HG03103 (cell line): ENCODE measurements at regions not wholly inside any gene's neighbourhood (a gene's known extent, or its start where the extent isn't known, plus 50 kb on each side); places are given as distances from the start of the nearest gene placed in this dataset.

Source experiments
- ATAC-seq: cut with Tn5 transposase; IDR thresholded peaks from one replicate; pipeline ENCODE4 v1.9.1; 2021; ENCODE audit warnings: low read depth; ENCODE audit not compliant: unreplicated experiment

DNA sequence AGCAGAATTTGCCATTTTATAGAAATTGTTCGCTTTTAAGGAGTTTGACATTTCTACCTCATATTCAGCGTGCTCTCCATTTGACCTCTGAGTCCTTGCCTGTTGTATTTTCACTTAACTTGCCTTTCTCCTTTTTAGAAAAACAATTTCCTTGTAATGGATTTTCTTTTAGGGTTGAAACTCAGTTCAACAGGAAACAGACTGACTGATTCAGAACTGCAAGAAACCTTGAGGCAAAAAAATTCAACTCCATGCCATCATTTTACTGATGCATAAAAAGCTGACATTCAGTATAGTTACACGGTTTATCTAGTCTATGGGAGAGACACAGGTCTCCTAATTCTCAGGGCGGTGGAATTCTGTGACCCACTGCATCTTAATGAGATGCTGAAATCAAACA is 59.8 kb downstream of the MRPS30 start:
- ATAC-seq: no peak

- ATAC-seq: no peak
Measured at GRCh38 chr5:44869928-44870327, 61.2 kb downstream of the MRPS30 start.

GRCh38 chr5:44870430-44870829 is 61.7 kb downstream of the MRPS30 start:
- no peak for ATAC-seq

DNA sequence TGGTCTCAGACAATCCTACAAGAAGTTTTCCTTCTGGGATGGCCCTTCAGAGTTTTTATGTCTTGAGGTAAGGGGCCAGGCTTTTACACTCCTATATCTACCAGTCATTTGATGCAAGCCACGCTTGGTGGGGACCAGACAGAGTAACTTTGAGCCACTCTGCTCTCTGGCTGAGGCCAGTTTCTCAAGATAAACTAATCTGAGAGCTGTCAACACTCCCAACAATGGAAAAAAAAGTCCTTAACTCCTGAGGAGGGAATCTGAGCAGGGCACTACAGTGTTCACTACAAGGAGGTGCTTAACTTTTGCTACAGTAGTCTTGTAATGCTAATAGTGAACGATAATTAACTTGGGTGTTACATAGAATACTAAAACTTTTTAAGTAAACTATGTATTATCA is 62.7 kb downstream of the MRPS30 start:
- no peak for ATAC-seq

DNA sequence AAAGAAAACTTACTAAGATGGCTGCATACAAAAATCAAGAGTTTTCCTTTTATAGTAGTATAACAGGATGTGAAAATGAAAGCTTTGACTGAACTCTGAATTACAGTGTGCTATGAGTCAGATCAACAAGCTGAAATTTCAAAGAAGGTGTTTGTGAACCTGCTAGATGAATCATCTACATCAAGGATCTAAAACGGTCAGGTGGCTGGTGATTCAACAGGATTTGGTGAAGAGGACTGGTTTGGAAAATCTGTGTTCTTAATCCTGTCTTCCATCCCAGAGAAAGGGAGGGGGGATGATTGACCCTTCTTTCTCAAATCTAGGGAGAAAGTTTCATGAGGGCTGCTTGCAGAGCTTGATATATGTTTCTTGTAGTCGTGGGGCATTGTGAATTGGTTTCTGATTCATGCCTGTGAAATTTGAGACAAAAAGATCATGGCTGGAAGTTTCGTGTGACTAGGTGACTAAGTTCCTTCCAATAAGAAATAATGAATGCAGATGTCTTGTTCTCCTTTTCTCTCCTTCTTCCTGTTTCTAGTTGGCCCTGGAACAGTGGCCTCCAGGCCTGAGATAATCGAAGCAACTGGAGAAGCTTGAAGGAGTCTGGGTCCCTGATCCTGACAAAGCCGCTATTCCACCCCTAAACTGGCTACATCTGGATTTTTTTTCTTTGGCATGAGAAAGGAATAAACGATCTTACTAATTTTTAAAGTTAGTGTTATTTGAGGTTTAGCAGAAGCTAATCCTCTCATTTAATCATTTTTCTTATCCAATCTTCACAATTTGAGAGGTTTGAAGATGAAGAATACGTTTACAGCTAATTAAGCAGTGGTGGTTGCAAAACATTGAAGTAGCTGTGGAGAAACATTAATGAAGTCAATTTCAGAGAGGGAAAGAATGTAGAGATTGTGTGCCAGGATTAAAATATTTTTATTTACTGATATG is 67.2 kb downstream of the MRPS30 start:
- ATAC-seq: peak; percentile 99

- no peak for ATAC-seq
Measured at GRCh38 chr5:44881266-44881665, 72.5 kb downstream of the MRPS30 start.

DNA sequence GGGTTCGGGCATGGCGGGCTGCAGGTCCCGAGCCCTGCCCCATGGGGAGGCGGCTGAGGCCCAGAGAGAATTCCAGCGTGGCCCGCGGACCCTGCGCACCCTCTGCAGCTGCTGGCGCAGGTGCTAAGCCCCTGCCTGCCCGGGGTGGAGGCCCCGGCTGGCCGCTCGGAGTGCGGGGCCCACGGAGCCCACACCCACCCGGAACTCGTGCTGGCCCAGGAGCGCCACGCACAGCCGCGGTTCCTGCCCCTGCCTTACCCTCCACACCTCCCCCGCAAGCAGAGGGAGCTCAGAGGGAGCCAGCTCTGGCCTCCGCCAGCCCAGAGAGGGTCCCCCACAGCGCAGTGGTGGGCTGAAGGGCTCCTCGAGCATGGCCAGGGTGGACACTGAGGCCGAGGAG is 75.3 kb downstream of the MRPS30 start:
- no peak for ATAC-seq

- peak; percentile 91 for ATAC-seq
Measured at GRCh38 chr5:44885903-44886302, 77.2 kb downstream of the MRPS30 start.

GRCh38 chr5:44887722-44888121 is 79.0 kb downstream of the MRPS30 start:
- ATAC-seq: no peak

DNA sequence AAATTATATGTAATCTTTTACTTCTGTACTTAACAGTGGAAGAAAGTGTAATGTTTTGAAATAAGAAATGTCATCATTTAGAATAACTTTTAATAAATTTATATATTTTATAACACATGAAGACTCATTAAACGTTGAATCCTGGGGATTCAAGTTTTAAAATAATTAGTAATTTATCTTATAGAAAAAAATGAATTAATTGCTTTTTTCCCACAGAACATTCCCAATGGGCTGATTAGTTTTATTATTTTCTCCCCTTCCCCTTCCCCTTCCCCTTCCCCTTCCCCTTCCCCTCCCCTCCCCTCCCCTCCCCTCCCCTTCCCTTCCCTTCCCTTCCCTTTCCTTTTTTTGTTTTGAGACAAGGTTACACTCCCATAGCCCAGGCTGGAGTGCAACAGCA is 79.7 kb downstream of the MRPS30 start:
- ATAC-seq: no peak

DNA sequence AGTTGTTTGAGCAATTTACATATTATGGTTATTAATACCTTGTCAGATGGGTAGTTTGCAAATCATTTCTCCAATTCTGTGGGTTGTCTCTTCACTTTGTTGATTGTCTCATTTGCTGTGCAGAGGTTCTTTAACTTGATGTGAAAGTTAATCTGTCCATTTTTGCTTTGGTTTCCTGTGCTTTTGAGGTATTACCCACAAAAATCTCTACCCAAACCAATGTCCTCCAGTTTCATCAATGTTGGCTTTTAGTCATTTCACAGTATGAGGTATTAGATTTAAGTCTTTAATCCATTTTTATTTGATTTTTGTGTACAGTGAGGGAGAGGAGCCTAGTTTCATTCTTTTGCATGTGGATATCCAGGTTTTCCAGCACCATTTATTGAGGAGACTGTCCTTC is 82.4 kb downstream of the MRPS30 start:
- ATAC-seq: no peak

DNA sequence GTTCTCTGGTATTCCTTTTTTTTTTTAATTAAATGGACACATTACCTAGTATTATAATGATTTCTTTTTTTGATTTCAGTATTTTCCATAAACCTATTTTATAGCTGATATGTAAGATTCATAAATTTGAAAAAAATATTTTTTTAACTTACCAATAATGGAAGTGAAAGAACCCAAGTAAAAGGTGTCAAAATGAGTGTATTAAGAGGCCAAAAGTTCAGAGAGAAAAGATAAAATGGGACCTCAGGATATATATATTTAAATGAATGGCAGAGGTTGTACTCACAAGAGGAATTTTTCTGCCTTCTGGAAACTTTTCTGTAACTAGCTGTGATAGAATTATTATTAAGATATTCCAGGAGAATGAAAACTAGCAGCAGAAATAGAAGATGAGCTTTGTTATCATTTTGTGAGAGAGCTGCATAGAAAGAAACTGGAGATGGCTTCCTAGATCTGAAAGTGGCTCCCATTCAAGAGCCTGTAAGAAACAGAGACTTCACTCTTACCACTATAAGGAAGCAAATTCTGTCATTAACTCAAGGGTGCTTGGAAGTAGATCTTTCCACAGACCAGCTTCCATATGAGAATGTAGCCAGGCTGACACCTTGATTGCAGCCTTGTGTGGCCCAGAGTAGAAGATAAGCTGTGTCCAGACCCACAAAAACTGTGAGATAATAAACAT is 91.7 kb downstream of the MRPS30 start:
- ATAC-seq: no peak

DNA sequence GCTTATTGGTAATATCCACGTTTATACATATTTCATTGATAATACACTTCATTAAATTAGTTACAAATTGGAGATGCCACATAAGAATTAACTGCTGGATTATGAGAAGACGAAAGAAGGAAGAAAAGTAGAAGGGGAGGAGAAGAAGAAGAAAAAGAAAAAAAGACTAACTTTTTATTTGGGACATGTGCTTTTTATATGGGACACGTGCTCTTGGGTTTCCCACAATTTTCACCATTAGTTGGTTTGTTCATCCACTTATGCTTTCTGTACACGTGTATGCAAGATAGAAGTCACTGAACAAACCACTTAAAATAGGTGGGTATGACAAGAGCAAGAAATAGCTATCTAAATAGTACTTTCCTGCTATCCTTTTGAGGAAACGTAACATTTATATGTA is 98.6 kb downstream of the MRPS30 start:
- no peak for ATAC-seq

GRCh38 chr5:44909004-44909403 is 100.3 kb downstream of the MRPS30 start:
- ATAC-seq: no peak

DNA sequence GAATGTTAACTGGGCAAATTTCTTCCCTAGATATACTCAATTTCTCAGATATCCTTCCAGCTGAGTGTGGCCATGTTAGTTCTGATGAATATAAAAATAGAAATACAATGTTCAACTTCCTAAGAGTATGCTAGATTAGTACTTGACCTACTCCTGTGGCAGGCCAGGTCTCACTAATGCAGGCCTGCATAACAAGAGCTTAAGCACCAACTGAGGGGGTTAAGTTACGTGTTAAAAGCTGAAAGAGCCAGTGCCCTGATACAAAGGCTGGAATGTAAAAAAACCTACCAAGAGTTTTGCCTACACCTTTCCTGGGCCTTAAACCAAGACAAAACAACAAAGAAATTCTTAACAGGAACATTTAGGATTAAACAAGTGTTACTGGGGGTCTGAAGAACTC is 102.8 kb downstream of the MRPS30 start:
- no peak for ATAC-seq

- ATAC-seq: no peak
Measured at GRCh38 chr5:44914221-44914620, 105.5 kb downstream of the MRPS30 start.

- no peak for ATAC-seq
Measured at GRCh38 chr5:44919560-44919959, 110.8 kb downstream of the MRPS30 start.

GRCh38 chr5:44927115-44927733 is 118.5 kb downstream of the MRPS30 start:
- ATAC-seq: no peak

DNA sequence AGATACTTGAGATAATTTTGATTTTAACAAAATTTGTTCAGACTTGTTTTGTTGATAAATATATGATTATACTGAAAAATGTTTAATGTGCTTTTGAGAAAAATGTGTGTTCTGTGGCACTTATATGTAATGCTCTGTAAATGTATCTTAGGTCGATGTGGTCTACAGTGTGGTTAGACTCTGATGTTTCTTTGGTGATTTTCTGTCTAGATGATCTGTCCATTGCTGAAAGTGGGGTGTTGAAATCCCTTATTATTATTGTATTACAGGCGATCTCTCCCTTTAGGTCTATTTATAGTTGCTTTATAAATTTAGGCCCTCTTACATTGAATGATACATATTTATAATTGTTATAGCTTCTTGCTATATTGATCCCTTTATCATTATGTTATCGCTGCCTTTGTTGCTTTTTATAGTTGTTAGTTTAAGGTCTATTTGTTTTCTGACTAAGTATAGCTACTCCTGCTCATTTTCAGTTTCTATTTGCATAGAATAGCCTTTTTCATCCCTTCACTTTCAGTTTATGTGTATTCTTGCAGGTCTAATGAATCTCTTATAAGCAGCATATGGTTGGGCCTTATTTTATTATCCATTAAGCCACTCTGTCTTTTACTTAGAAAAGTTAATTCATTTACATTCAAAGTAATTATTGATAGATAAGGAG is 124.3 kb downstream of the MRPS30 start:
- ATAC-seq: peak; percentile 95

DNA sequence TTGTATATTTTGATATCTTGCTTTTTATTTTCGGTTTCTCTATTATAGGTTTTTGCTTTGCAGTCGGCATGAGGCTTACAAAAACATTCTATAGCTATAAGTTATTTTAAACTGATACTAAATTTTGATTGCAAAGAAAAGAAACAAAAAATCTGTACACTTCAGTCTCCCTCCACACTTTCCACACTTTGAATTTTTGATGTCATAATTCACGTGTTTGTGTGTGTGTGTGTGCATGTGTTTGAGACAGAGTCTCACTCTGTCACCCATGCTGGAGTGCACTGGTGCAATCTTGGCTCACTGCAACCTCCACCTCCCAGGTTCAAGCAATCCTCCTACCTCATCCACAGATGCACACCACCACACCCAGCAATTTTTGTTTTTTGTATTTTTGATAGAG is 124.9 kb downstream of the MRPS30 start:
- ATAC-seq: no peak

GRCh38 chr5:44935262-44935661 is 126.5 kb downstream of the MRPS30 start:
- no peak for ATAC-seq
